ENCODE measurements at regions not wholly inside any gene's neighbourhood (a gene's known extent, or its start where the extent isn't known, plus 50 kb on each side); places are given as distances from the start of the nearest gene placed in this dataset.
"Not testable (repeated sequence)": the region's sequence is repeated elsewhere in the genome, so short reads cannot be mapped to it uniquely, and the experiment has no call there.

- peak; percentile 5 for DNase-seq (ENCODE audit: low spot score)
Measured at GRCh38 chr9:75683591-75683990, 206.9 kb upstream of the PCSK5 start.

- DNase-seq (ENCODE audit: low spot score) = no peak
Measured at GRCh38 chr9:75685062-75685461, 205.4 kb upstream of the PCSK5 start.

- DNase-seq (ENCODE audit: low spot score) = no peak
Measured at GRCh38 chr9:75687359-75687953, 203.0 kb upstream of the PCSK5 start.

GRCh38 chr9:75690551-75690950, 199.9 kb upstream of the PCSK5 start:
- not testable (repeated sequence) for DNase-seq (ENCODE audit: low spot score)

- no peak for DNase-seq (ENCODE audit: low spot score)
Measured at GRCh38 chr9:75691408-75691807, 199.1 kb upstream of the PCSK5 start.

- no peak for DNase-seq (ENCODE audit: low spot score)
Measured at GRCh38 chr9:75692309-75692708, 198.2 kb upstream of the PCSK5 start.

GRCh38 chr9:75695921-75696320, 194.6 kb upstream of the PCSK5 start:
- no peak for DNase-seq (ENCODE audit: low spot score)

GRCh38 chr9:75699017-75699416, 191.5 kb upstream of the PCSK5 start:
- DNase-seq (ENCODE audit: low spot score) = no peak

GRCh38 chr9:75699625-75700251, 190.7 kb upstream of the PCSK5 start:
- DNase-seq (ENCODE audit: low spot score) = no peak

GRCh38 chr9:75700252-75700640, 190.2 kb upstream of the PCSK5 start:
- no peak for DNase-seq (ENCODE audit: low spot score)

GRCh38 chr9:75707191-75707590, 183.3 kb upstream of the PCSK5 start:
- no peak for DNase-seq (ENCODE audit: low spot score)

GRCh38 chr9:75709698-75710097, 180.8 kb upstream of the PCSK5 start:
- no peak for DNase-seq (ENCODE audit: low spot score)

- peak; percentile 50 for DNase-seq (ENCODE audit: low spot score)
Measured at GRCh38 chr9:75712700-75713099, 177.8 kb upstream of the PCSK5 start.

GRCh38 chr9:75713335-75713734, 177.1 kb upstream of the PCSK5 start:
- no peak for DNase-seq (ENCODE audit: low spot score)

GRCh38 chr9:75715360-75715759, 175.1 kb upstream of the PCSK5 start:
- no peak for DNase-seq (ENCODE audit: low spot score)

- no peak for DNase-seq (ENCODE audit: low spot score)
Measured at GRCh38 chr9:75718677-75719076, 171.8 kb upstream of the PCSK5 start.

- no peak for DNase-seq (ENCODE audit: low spot score)
Measured at GRCh38 chr9:75728391-75728790, 162.1 kb upstream of the PCSK5 start.

- DNase-seq (ENCODE audit: low spot score) = no peak
Measured at GRCh38 chr9:75734802-75735201, 155.7 kb upstream of the PCSK5 start.

- no peak for DNase-seq (ENCODE audit: low spot score)
Measured at GRCh38 chr9:75739884-75740611, 150.4 kb upstream of the PCSK5 start.

GRCh38 chr9:75743855-75744254, 146.6 kb upstream of the PCSK5 start:
- DNase-seq (ENCODE audit: low spot score) = no peak

GRCh38 chr9:75754080-75754479, 136.4 kb upstream of the PCSK5 start:
- no peak for DNase-seq (ENCODE audit: low spot score)

GRCh38 chr9:75775166-75775565, 115.3 kb upstream of the PCSK5 start:
- DNase-seq (ENCODE audit: low spot score) = no peak

GRCh38 chr9:75775966-75776691, 114.3 kb upstream of the PCSK5 start:
- no peak for DNase-seq (ENCODE audit: low spot score)
